GM23338 (cell line): ENCODE measurements at regions not wholly inside any gene's neighbourhood (a gene's known extent, or its start where the extent isn't known, plus 50 kb on each side); places are given as distances from the start of the nearest gene placed in this dataset.

ENCODE experiments used
- ATAC-seq: fragments of 200-7000 bp; cut with Tn5 transposase; 3 replicates; pipeline ENCODE4 v1.9.1; 2020
- DNase-seq: peaks from one replicate; pipeline ENCODE4 v3.0.0-alpha.2; 2015; ENCODE audit warnings: low spot score
- H2AFZ ChIP-seq: fragments of 200-600 bp; sonication (generic); 2 replicates; pipeline ENCODE4 v1.8.0; 2016; ENCODE audit warnings: antibody characterized with exemption, mild to moderate bottlenecking, moderate library complexity
- H3F3A ChIP-seq: fragments of 200-600 bp; sonication (generic); replicated peaks from 2 replicates; pipeline ENCODE4 v1.8.0; 2017; ENCODE audit warnings: antibody characterized with exemption, mixed run types, low read depth
- H3K27ac ChIP-seq: fragments of 200-600 bp; sonication (generic); 2 replicates; pipeline ENCODE4 v1.6.1; 2016; ENCODE audit warnings: low read depth
- H3K27me3 ChIP-seq: fragments of 200-600 bp; sonication (generic); 2 replicates; pipeline ENCODE4 v1.8.0; 2016; ENCODE audit warnings: mild to moderate bottlenecking, mixed run types, moderate library complexity; ENCODE audit not compliant: insufficient read depth
- H3K36me3 ChIP-seq: fragments of 200-600 bp; sonication (generic); 2 replicates; pipeline ENCODE4 v1.8.0; 2016; ENCODE audit warnings: mild to moderate bottlenecking; ENCODE audit not compliant: insufficient read depth
- H3K4me1 ChIP-seq: fragments of 200-600 bp; sonication (generic); 2 replicates; pipeline ENCODE4 v1.8.0; 2016; ENCODE audit warnings: mild to moderate bottlenecking, moderate library complexity; ENCODE audit not compliant: insufficient read depth
- H3K4me2 ChIP-seq: fragments of 200-600 bp; sonication (generic); 2 replicates; pipeline ENCODE4 v1.7.1; 2017; ENCODE audit warnings: mixed run types
- H3K4me3 ChIP-seq: fragments of 200-600 bp; sonication (generic); 2 replicates; pipeline ENCODE4 v1.6.1; 2016; ENCODE audit warnings: mixed run types
- H3K79me2 ChIP-seq: fragments of 200-600 bp; sonication (generic); replicated peaks from 2 replicates; pipeline ENCODE4 v1.8.0; 2017; ENCODE audit warnings: mild to moderate bottlenecking; ENCODE audit not compliant: insufficient read depth
- H3K9me2 ChIP-seq: fragments of 200-600 bp; sonication (generic); 2 replicates; pipeline ENCODE4 v1.8.0; 2017; ENCODE audit not compliant: insufficient read depth
- H4K20me1 ChIP-seq: fragments of 200-600 bp; sonication (generic); replicated peaks from 2 replicates; pipeline ENCODE4 v1.8.0; 2017; ENCODE audit warnings: mild to moderate bottlenecking; ENCODE audit not compliant: insufficient read depth
- H3K27ac Mint-ChIP-seq: 2 replicates; pipeline ENCODE4 v1.8.0; 2020; ENCODE audit warnings: inconsistent platforms, mild to moderate bottlenecking, moderate library complexity, mixed read lengths
- H3K27me3 Mint-ChIP-seq: 3 replicates; pipeline ENCODE4 v1.8.0; 2022; ENCODE audit warnings: low read depth, mild to moderate bottlenecking, moderate library complexity, mixed read lengths, inconsistent platforms; ENCODE audit not compliant: insufficient read depth, poor library complexity
- H3K36me3 Mint-ChIP-seq: 3 replicates; pipeline ENCODE4 v1.8.0; 2021; ENCODE audit warnings: low read depth, mild to moderate bottlenecking, inconsistent platforms, moderate library complexity, mixed read lengths
- H3K4me1 Mint-ChIP-seq: 3 replicates; pipeline ENCODE4 v1.8.0; 2020; ENCODE audit warnings: mild to moderate bottlenecking, inconsistent platforms, mixed read lengths
- H3K4me3 Mint-ChIP-seq: 3 replicates; pipeline ENCODE4 v1.8.0; 2021; ENCODE audit warnings: moderate library complexity, mild to moderate bottlenecking, inconsistent platforms, mixed read lengths
- H3K9me3 Mint-ChIP-seq: 3 replicates; pipeline ENCODE4 v1.8.0; 2020; ENCODE audit warnings: moderate library complexity, mild to moderate bottlenecking, inconsistent platforms, mixed read lengths
- CREB1 ChIP-seq: fragments of 250-450 bp; sonication (Bioruptor Pico); IDR thresholded peaks from 2 replicates; pipeline ENCODE4 v1.5.0; 2020; ENCODE audit warnings: low read depth, mild to moderate bottlenecking, moderate library complexity
- CTCF ChIP-seq, 2 experiments: fragments of 200-600 bp in 1 of 2; sonication (generic) in 1 of 2; conservative IDR thresholded peaks; 2 replicates each; pipeline versions ENCODE4 v1.5.1 to v1.6.1; 2016 to 2017; ENCODE audit warnings: antibody characterized with exemption in 2 of 2, low read depth in 2 of 2, mild to moderate bottlenecking in 2 of 2, moderate library complexity in 1 of 2
- EZH2 ChIP-seq: fragments of 200-600 bp; sonication (generic); IDR thresholded peaks from one replicate; pipeline ENCODE4 v1.8.0; 2017; ENCODE audit warnings: antibody characterized with exemption, mild to moderate bottlenecking, low read depth; ENCODE audit not compliant: unreplicated experiment
- EZH2phosphoT487 ChIP-seq: fragments of 200-600 bp; sonication (generic); IDR thresholded peaks from one replicate; pipeline ENCODE4 v1.8.1; 2018; ENCODE audit warnings: antibody characterized with exemption; ENCODE audit not compliant: unreplicated experiment
- JUNB ChIP-seq: IDR thresholded peaks from one replicate; pipeline ENCODE4 v1.6.1; 2016; ENCODE audit warnings: antibody characterized with exemption; ENCODE audit not compliant: unreplicated experiment
- NANOG ChIP-seq: IDR thresholded peaks from 2 replicates; pipeline ENCODE4 v1.6.1; 2016; ENCODE audit warnings: antibody characterized with exemption, borderline replicate concordance
- REST ChIP-seq: IDR thresholded peaks from one replicate; pipeline ENCODE4 v1.6.1; 2018; ENCODE audit warnings: antibody characterized with exemption; ENCODE audit not compliant: unreplicated experiment
- STAT1 ChIP-seq: IDR thresholded peaks from one replicate; pipeline ENCODE4 v1.6.1; 2016; ENCODE audit warnings: antibody characterized with exemption; ENCODE audit not compliant: unreplicated experiment
- ZNF114 ChIP-seq: fragments of 250-450 bp; sonication (Bioruptor Pico); IDR thresholded peaks from 2 replicates; pipeline ENCODE4 v1.5.0; 2020; ENCODE audit warnings: mild to moderate bottlenecking, moderate library complexity
- ZNF331 ChIP-seq: fragments of 250-450 bp; sonication (Bioruptor Pico); IDR thresholded peaks from 2 replicates; pipeline ENCODE4 v1.5.0; 2020; ENCODE audit warnings: low read depth, mild to moderate bottlenecking, moderate library complexity
- ZNF462 ChIP-seq: fragments of 250-450 bp; sonication (Bioruptor Pico); IDR thresholded peaks from 2 replicates; pipeline ENCODE4 v1.5.0; 2020; ENCODE audit warnings: mild to moderate bottlenecking, moderate library complexity

- TF ChIP-seq ZNF462 (CRISPR knock-in tag): no peak
- TF ChIP-seq ZNF331 (CRISPR knock-in tag): no peak
Measured at GRCh38 chr9:85444243-85444642, 297.5 kb downstream of the AGTPBP1 start (continued).

GRCh38 chr9:85443190-85443598 lies 298.6 kb downstream of the AGTPBP1 start:
- Histone ChIP-seq H3K4me2 (no peak overlapping the region), H3K27ac (no peak overlapping the region), H3F3A (no peaks in the 10 kb centered on the region), H3K36me3 (no peaks in the 10 kb centered on the region; the same call in 1 of the 2 replicates), H3K79me2 (no peaks in the 10 kb centered on the region), H2AFZ (peak overlapping the region; percentile 1; the same call in 1 of the 2 replicates), H4K20me1 (no peaks in the 10 kb centered on the region), H3K9me2 (no peaks in the 10 kb centered on the region), H3K27me3 (no peaks in the 10 kb centered on the region), H3K4me1 (no peaks in the 10 kb centered on the region), H3K4me3 (no peak overlapping the region)
- Mint-ChIP-seq H3K27ac (no peak overlapping the region), H3K27me3 (no peaks in the 10 kb centered on the region), H3K4me1 (no peaks in the 10 kb centered on the region), H3K4me3 (no peak overlapping the region), H3K9me3 (peaks cover 7% of the 10 kb centered on the region; the same call in 2 of the 3 replicates), H3K36me3 (no peaks in the 10 kb centered on the region; the same call in 1 of the 3 replicates)
- no peak for ATAC-seq
- DNase-seq: no peak
- TF ChIP-seq CREB1 (CRISPR knock-in tag) (no peak), ZNF114 (no peak), NANOG (no peak), REST (no peak), CTCF (conservative IDR thresholded peaks at IDR 0.05; ENCODE audit: low read depth in 2 of 2) (no peak), ZNF331 (CRISPR knock-in tag) (no peak), EZH2 (no peak), EZH2phosphoT487 (no peak), STAT1 (no peak), JUNB (no peak)
